HEK293 (cell line): ENCODE measurements at regions not wholly inside any gene's neighbourhood (a gene's known extent, or its start where the extent isn't known, plus 50 kb on each side); places are given as distances from the start of the nearest gene placed in this dataset.

ENCODE experiments used
- CTCF ChIA-PET: fragments of 350-600 bp; formaldehyde crosslinking; extraction: SDS; loops from one replicate; lab custom pipeline; 2021; ENCODE audit warnings: antibody characterized with exemption; lab: Yijun Ruan, JAX
- POLR2A ChIA-PET: fragments of 300-600 bp; formaldehyde crosslinking; extraction: SDS; loops from one replicate; lab custom pipeline; 2020; ENCODE audit warnings: antibody characterized with exemption, inconsistent platforms; lab: Yijun Ruan, JAX
- H3K27ac ChIP-seq: fragments of 200-500 bp; sonication (Bioruptor generic); 2 replicates; pipeline ENCODE4 v1.5.1; 2014; ENCODE audit warnings: low read depth, low read length, control low read depth, inconsistent platforms; ENCODE audit errors: extremely low read depth
- H3K36me3 ChIP-seq, 2 experiments: fragments of 200-500 bp in 1 of 2; sonication (Bioruptor generic) in 1 of 2; 1 replicate in 1 of 2; 2 replicates in 1 of 2; pipeline ENCODE4 v1.5.1; 2014 to 2017; ENCODE audit warnings: inconsistent platforms in 2 of 2, low read length in 2 of 2; ENCODE audit not compliant: control insufficient read depth in 2 of 2, insufficient read depth in 1 of 2
- H3K4me1 ChIP-seq: fragments of 200-500 bp; sonication (Bioruptor generic); 2 replicates; pipeline ENCODE4 v1.5.1; 2014; ENCODE audit warnings: mild to moderate bottlenecking, low read length, inconsistent platforms; ENCODE audit not compliant: control insufficient read depth, insufficient read depth
- H3K4me3 ChIP-seq: 2 replicates; pipeline ENCODE4 v1.5.1; 2011; ENCODE audit warnings: low read depth, mild to moderate bottlenecking, control low read depth, low read length, moderate library complexity
- H3K9me3 ChIP-seq: fragments of 200-500 bp; sonication (Bioruptor generic); 2 replicates; pipeline ENCODE4 v1.5.1; 2014; ENCODE audit warnings: low read depth, low read length, inconsistent platforms; ENCODE audit not compliant: control insufficient read depth, insufficient read depth
- GLI4 ChIP-seq: fragments of 450-650 bp; formaldehyde crosslinking; IDR thresholded peaks from 2 replicates; pipeline ENCODE4 v1.5.1; 2016; ENCODE audit warnings: missing biosample characterization, missing genetic modification characterization
- HOXD13 ChIP-seq: sonication (generic); formaldehyde crosslinking; IDR thresholded peaks from 2 replicates; pipeline ENCODE4 v1.8.0; 2022; ENCODE audit warnings: missing genetic modification reagents, borderline replicate concordance
- KLF9 ChIP-seq: fragments of 450-650 bp; formaldehyde crosslinking; IDR thresholded peaks from 2 replicates; pipeline ENCODE4 v1.5.1; 2016; ENCODE audit warnings: missing biosample characterization, missing genetic modification characterization, low read depth
- OSR2 ChIP-seq: fragments of 450-650 bp; formaldehyde crosslinking; IDR thresholded peaks from 2 replicates; pipeline ENCODE4 v1.5.1; 2016; ENCODE audit warnings: missing biosample characterization, missing genetic modification characterization
- OVOL3 ChIP-seq: fragments of 450-650 bp; formaldehyde crosslinking; IDR thresholded peaks from 2 replicates; pipeline ENCODE4 v1.5.1; 2016; ENCODE audit warnings: missing biosample characterization, missing genetic modification characterization
- TCF7L2 ChIP-seq: IDR thresholded peaks from 2 replicates; pipeline ENCODE4 v1.6.1; 2011; ENCODE audit warnings: low read depth, mild to moderate bottlenecking, inconsistent platforms, low read length, moderate library complexity, borderline replicate concordance
- ZBTB1 ChIP-seq: fragments of 450-650 bp; formaldehyde crosslinking; IDR thresholded peaks from 2 replicates; pipeline ENCODE4 v1.5.1; 2016; ENCODE audit warnings: missing biosample characterization, missing genetic modification characterization
- ZFHX2 ChIP-seq: fragments of 450-650 bp; formaldehyde crosslinking; conservative IDR thresholded peaks from 2 replicates; pipeline ENCODE4 v1.5.1; 2016; ENCODE audit warnings: missing biosample characterization, missing genetic modification characterization
- ZNF132 ChIP-seq: fragments of 450-650 bp; formaldehyde crosslinking; IDR thresholded peaks from 2 replicates; pipeline ENCODE4 v1.5.1; 2017; ENCODE audit warnings: missing biosample characterization, missing genetic modification characterization, borderline replicate concordance
- ZNF214 ChIP-seq: fragments of 450-650 bp; formaldehyde crosslinking; IDR thresholded peaks from 2 replicates; pipeline ENCODE4 v1.5.1; 2017; ENCODE audit warnings: missing biosample characterization, mild to moderate bottlenecking, missing genetic modification characterization, borderline replicate concordance
- ZNF48 ChIP-seq: fragments of 450-650 bp; formaldehyde crosslinking; IDR thresholded peaks from 2 replicates; pipeline ENCODE4 v1.5.1; 2016; ENCODE audit warnings: missing biosample characterization, missing genetic modification characterization
- ZNF530 ChIP-seq: fragments of 450-650 bp; formaldehyde crosslinking; IDR thresholded peaks from 2 replicates; pipeline ENCODE4 v1.5.1; 2016; ENCODE audit warnings: low read depth, missing biosample characterization, missing genetic modification characterization
- ZNF654 ChIP-seq: fragments of 450-650 bp; formaldehyde crosslinking; IDR thresholded peaks from 2 replicates; pipeline ENCODE4 v1.5.1; 2016; ENCODE audit warnings: low read depth, missing biosample characterization, missing genetic modification characterization
- ZNF692 ChIP-seq: fragments of 450-650 bp; formaldehyde crosslinking; IDR thresholded peaks from 2 replicates; pipeline ENCODE4 v1.5.1; 2016; ENCODE audit warnings: missing biosample characterization, missing genetic modification characterization
- ZNF76 ChIP-seq: fragments of 450-650 bp; formaldehyde crosslinking; IDR thresholded peaks from 2 replicates; pipeline ENCODE4; 2016; ENCODE audit warnings: low read depth, missing biosample characterization, missing genetic modification characterization, borderline replicate concordance
- ZNF777 ChIP-seq: fragments of 450-650 bp; formaldehyde crosslinking; IDR thresholded peaks from 2 replicates; pipeline ENCODE4 v1.5.1; 2017; ENCODE audit warnings: missing biosample characterization, missing genetic modification characterization, borderline replicate concordance
- ZSCAN18 ChIP-seq: fragments of 450-650 bp; formaldehyde crosslinking; IDR thresholded peaks from 2 replicates; pipeline ENCODE4 v1.5.1; 2016; ENCODE audit warnings: missing biosample characterization, missing genetic modification characterization
- TF ChIP-seq, protein P1 (sequence below): fragments of 450-650 bp; formaldehyde crosslinking; IDR thresholded peaks from 2 replicates; pipeline ENCODE4 v1.5.1; 2016; ENCODE audit warnings: missing biosample characterization, missing genetic modification characterization

- TF ChIP-seq ZNF214: no peak
- no peak for TF ChIP-seq OSR2 (tag by site-specific recombination)
- no peak for TF ChIP-seq ZBTB1
These were observed 598.5 kb upstream of the API5 start (continued) for GRCh38 chr11:42713279-42713678.

DNA sequence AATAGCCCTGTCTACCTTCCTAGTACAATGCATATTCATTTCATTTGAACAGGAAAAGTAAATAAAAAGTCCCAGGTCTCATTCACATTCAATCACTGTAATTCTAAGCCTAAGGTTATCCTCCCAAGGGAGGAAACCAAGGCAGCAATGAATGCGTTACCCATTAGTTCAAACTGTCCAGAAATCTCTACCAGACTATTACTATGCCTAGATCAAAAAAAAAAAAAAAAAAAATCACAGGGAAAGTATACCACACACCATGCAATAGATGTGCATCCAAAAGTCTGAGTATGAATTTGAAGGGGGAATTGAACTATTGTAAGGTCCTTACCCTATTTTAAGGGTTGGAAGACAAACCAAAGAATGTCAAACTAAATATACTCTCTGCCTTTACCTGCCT, 598.0 kb upstream of the API5 start:
- no peak for TF ChIP-seq ZNF132 (tag by site-specific recombination)
- TF ChIP-seq ZNF777 (tag by site-specific recombination): no peak
- TF ChIP-seq TCF7L2: no peak
- no peak for TF ChIP-seq ZNF530 (tag by site-specific recombination)
- TF ChIP-seq, protein P1, sequence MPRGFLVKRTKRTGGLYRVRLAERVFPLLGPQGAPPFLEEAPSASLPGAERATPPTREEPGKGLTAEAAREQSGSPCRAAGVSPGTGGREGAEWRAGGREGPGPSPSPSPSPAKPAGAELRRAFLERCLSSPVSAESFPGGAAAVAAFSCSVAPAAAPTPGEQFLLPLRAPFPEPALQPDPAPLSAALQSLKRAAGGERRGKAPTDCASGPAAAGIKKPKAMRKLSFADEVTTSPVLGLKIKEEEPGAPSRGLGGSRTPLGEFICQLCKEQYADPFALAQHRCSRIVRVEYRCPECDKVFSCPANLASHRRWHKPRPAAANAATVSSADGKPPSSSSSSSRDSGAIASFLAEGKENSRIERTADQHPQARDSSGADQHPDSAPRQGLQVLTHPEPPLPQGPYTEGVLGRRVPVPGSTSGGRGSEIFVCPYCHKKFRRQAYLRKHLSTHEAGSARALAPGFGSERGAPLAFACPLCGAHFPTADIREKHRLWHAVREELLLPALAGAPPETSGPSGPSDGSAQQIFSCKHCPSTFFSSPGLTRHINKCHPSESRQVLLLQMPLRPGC (tag by site-specific recombination): no peak
- TF ChIP-seq ZNF654 (tag by site-specific recombination): no peak
- no peak for TF ChIP-seq ZFHX2 (tag by site-specific recombination)
- Histone ChIP-seq H3K36me3 (no peaks in the 10 kb centered on the region), H3K27ac (no peak overlapping the region), H3K4me3 (no peak overlapping the region), H3K4me1 (no peaks in the 10 kb centered on the region), H3K9me3 (no peaks in the 10 kb centered on the region)
- POLR2A ChIA-PET: no interaction called here
- CTCF ChIA-PET: no interaction called here

- no peaks in the 10 kb centered on the region for H3K4me1 ChIP-seq
- ChIA-PET CTCF (no interaction called here), POLR2A (no interaction called here)
- TF ChIP-seq ZSCAN18 (tag by site-specific recombination) (no peak), HOXD13 (CRISPR knock-in tag) (no peak), KLF9 (tag by site-specific recombination) (no peak), ZNF76 (tag by site-specific recombination) (no peak), ZNF48 (tag by site-specific recombination) (no peak), GLI4 (tag by site-specific recombination) (no peak), ZNF692 (tag by site-specific recombination) (no peak), OVOL3 (tag by site-specific recombination) (no peak)
- H3K9me3 ChIP-seq: no peaks in the 10 kb centered on the region
- H3K4me3 ChIP-seq: no peak overlapping the region
- no peak overlapping the region for H3K27ac ChIP-seq
- no peaks in the 10 kb centered on the region for H3K36me3 ChIP-seq
These were observed 590.9 kb upstream of the API5 start for GRCh38 chr11:42720716-42721563.
